Spleen (tissue), 11 donors: ENCODE measurements at regions not wholly inside any gene's neighbourhood (a gene's known extent, or its start where the extent isn't known, plus 50 kb on each side); places are given as distances from the start of the nearest gene placed in this dataset.
"Not testable (repeated sequence)": the region's sequence is repeated elsewhere in the genome, so short reads cannot be mapped to it uniquely, and the experiment has no call there.

Source experiments
- DNase-seq: peaks from one replicate; pipeline ENCODE4 v3.0.0-alpha.2; 2020
- H3K27ac ChIP-seq, 8 donors: fragments of 200-600 bp; sonication (generic) in 7 of 8; 1 replicate in 4 of 8; 2 replicates in 4 of 8; pipeline versions ENCODE4 v1.5.0 to v1.8.0; 2016 to 2021; ENCODE audit warnings: inconsistent platforms in 4 of 8, mild to moderate bottlenecking in 4 of 8, moderate library complexity in 1 of 8
- H3K27me3 ChIP-seq, 7 donors: fragments of 200-600 bp; sonication (generic) in 6 of 7; replicated peaks in 1 of 7; 1 replicate in 4 of 7; 2 replicates in 3 of 7; pipeline versions ENCODE4 v1.5.0 to v1.8.0; 2016 to 2021; ENCODE audit warnings: inconsistent platforms in 3 of 7, mild to moderate bottlenecking in 1 of 7
- H3K36me3 ChIP-seq, 6 donors: fragments of 200-600 bp; sonication (generic) in 5 of 6; 1 replicate in 4 of 6; 2 replicates in 2 of 6; pipeline versions ENCODE4 v1.5.0 to v1.8.0; 2016 to 2021; ENCODE audit warnings: inconsistent platforms in 2 of 6
- H3K4me1 ChIP-seq, 6 donors: fragments of 200-600 bp; sonication (generic) in 5 of 6; 1 replicate in 3 of 6; 2 replicates in 3 of 6; pipeline versions ENCODE4 v1.5.0 to v1.8.0; 2016 to 2021; ENCODE audit warnings: inconsistent platforms in 3 of 6
- H3K4me3 ChIP-seq, 8 donors: fragments of 200-600 bp; sonication (generic) in 7 of 8; 1 replicate in 4 of 8; 2 replicates in 4 of 8; pipeline versions ENCODE4 v1.5.0 to v1.8.0; 2016 to 2021; ENCODE audit warnings: inconsistent platforms in 4 of 8, mild to moderate bottlenecking in 4 of 8, moderate library complexity in 2 of 8
- H3K9me3 ChIP-seq, 8 donors: fragments of 200-600 bp; sonication (generic) in 7 of 8; 1 replicate in 4 of 8; 2 replicates in 4 of 8; pipeline versions ENCODE4 v1.5.0 to v1.8.0; 2016 to 2021; ENCODE audit warnings: inconsistent platforms in 4 of 8
- POLR2AphosphoS5 ChIP-seq, 3 donors: sonication (generic); formaldehyde crosslinking; IDR thresholded peaks; one replicate each; pipeline ENCODE4 v1.5.1; 2017; ENCODE audit warnings: antibody characterized with exemption in 3 of 3
- WGBS, 5 donors: extraction: QIAGEN DNeasy Blood & Tissue Kit in 3 of 5; methylation state at CpG; one replicate each; pipeline versions ENCODE4 v1.1.5 to v1.1.7; 2013 to 2018; 5-methylcytosine and 5-hydroxymethylcytosine counted together
- intact Hi-C: fragments of 100-400 bp; cut with DNase I; formaldehyde crosslinking; loops from one replicate; pipeline ENCODE4 v1.15.0; 2023; ENCODE audit warnings: low total_unique reads
- donor health status: healthy with polysubstance abuse.
- donor health status: DM: no; HTN: no; CAD: no; lungs with moderate emphysema.
- donor health status: DM: no; HTN: no; CAD: no.
- donor health status: Bipolar disorder and iron deficiency.
- donor health status: healthy.
- donor health status: DM: no; HTN: no; CAD: no.
- donor health status: DM: yes; HTN: yes; CAD: no.

GRCh38 chr9:63450836-63451235 lies 1834.2 kb downstream of the FOXD4L5 start:
- peak overlapping the region in 2 of 8 donors; percentile 36 to 37 for H3K4me3 ChIP-seq
- DNase-seq, result peak; percentile 71
- WGBS, 5 donors, result 1 to 3% (median 1%) methylated on average over 13 to 41 of the region's 46 CpGs

GRCh38 chr9:63425123-63425522 lies 1859.9 kb downstream of the FOXD4L5 start:
- H3K27me3 ChIP-seq, H3K4me1 ChIP-seq, DNase-seq, intact Hi-C loops, H3K4me3 ChIP-seq, H3K27ac ChIP-seq, H3K9me3 ChIP-seq, H3K36me3 ChIP-seq: not testable (repeated sequence)
- 71 to 83% methylated on average over 1 of the region's 3 CpGs; no CpG with 5 or more reads in 3 of the 5 donors for WGBS, 5 donors

More at GRCh38 chr9:63450836-63451235, 1834.2 kb downstream of the FOXD4L5 start:
- H3K27ac ChIP-seq, H3K9me3 ChIP-seq, H3K4me1 ChIP-seq, H3K27me3 ChIP-seq, H3K36me3 ChIP-seq, intact Hi-C loops: not testable (repeated sequence)

GRCh38 chr9:63390897-63391296 lies 1894.1 kb downstream of the FOXD4L5 start:
- 100% methylated on average over 1 of the region's 3 CpGs; no CpG with 5 or more reads in 4 of the 5 donors for WGBS, 5 donors
- H3K27me3 ChIP-seq, H3K9me3 ChIP-seq, H3K4me1 ChIP-seq, H3K36me3 ChIP-seq, DNase-seq, H3K27ac ChIP-seq, intact Hi-C loops, H3K4me3 ChIP-seq: not testable (repeated sequence)

GRCh38 chr9:63385479-63385878 lies 1899.5 kb downstream of the FOXD4L5 start:
- H3K36me3 ChIP-seq, intact Hi-C loops, H3K27me3 ChIP-seq, H3K9me3 ChIP-seq, H3K4me1 ChIP-seq: not testable (repeated sequence)
- 64 to 83% (median 72%) methylated on average over 2 to 13 of the region's 28 CpGs for WGBS, 5 donors
- DNase-seq, result peak; percentile 15
- H3K27ac ChIP-seq, result peak overlapping the region in 1 of 8 donors; percentile 64
- H3K4me3 ChIP-seq, result peak overlapping the region in 2 of 8 donors; percentile 29 to 60

GRCh38 chr9:63379864-63380263 lies 1905.1 kb downstream of the FOXD4L5 start:
- H3K9me3 ChIP-seq, H3K27me3 ChIP-seq, H3K27ac ChIP-seq, intact Hi-C loops, H3K4me3 ChIP-seq, H3K4me1 ChIP-seq, H3K36me3 ChIP-seq: not testable (repeated sequence)
- peak; percentile 63 for DNase-seq
- WGBS, 5 donors, result 90 to 93% (median 92%) methylated on average over 11 to 12 of the region's 12 CpGs

- peak overlapping the region in 3 of 8 donors; percentile 47 to 74 (median 50) for H3K27ac ChIP-seq
- peak overlapping the region in 1 of 8 donors; percentile 34 for H3K4me3 ChIP-seq
- H3K27me3 ChIP-seq, DNase-seq, H3K9me3 ChIP-seq, H3K36me3 ChIP-seq, intact Hi-C loops: not testable (repeated sequence)
- peaks cover 0 to 13% (median 3%) of the 10 kb centered on the region in 6 donors for H3K4me1 ChIP-seq
- WGBS, 5 donors, result 19 to 34% (median 30%) methylated on average over 2 of the region's 4 CpGs
Measured at GRCh38 chr9:63354219-63354618, 1930.8 kb downstream of the FOXD4L5 start.

- DNase-seq, H3K27me3 ChIP-seq, H3K9me3 ChIP-seq, intact Hi-C loops, H3K4me3 ChIP-seq, H3K36me3 ChIP-seq: not testable (repeated sequence)
- Histone ChIP-seq H3K27ac (peak overlapping the region in 4 of 8 donors; percentile 27 to 71 (median 46)), H3K4me1 (peaks cover 0 to 23% (median 6%) of the 10 kb centered on the region in 6 donors)
- 27 to 42% (median 32%) methylated on average over 2 of the region's 3 CpGs for WGBS, 5 donors
- peak in 1 of 3 donors; percentile 43 for TF ChIP-seq POLR2AphosphoS5 (IDR thresholded peaks at IDR 0.05)
Measured at GRCh38 chr9:63347347-63347746, 1937.7 kb downstream of the FOXD4L5 start.
